HUES48 (cell line): ENCODE measurements at regions not wholly inside any gene's neighbourhood (a gene's known extent, or its start where the extent isn't known, plus 50 kb on each side); places are given as distances from the start of the nearest gene placed in this dataset.

Source experiments
- H3K27ac ChIP-seq: one replicate; pipeline ENCODE4 v1.7.0; 2013; ENCODE audit warnings: low read depth, low read length, inconsistent platforms
- H3K27me3 ChIP-seq: 2 replicates; pipeline ENCODE4 v1.6.1; 2013; ENCODE audit warnings: mild to moderate bottlenecking, low read length; ENCODE audit not compliant: control insufficient read depth, insufficient read depth
- H3K36me3 ChIP-seq: 2 replicates; pipeline ENCODE4 v1.6.1; 2013; ENCODE audit warnings: low read length; ENCODE audit not compliant: control insufficient read depth, insufficient read depth
- H3K4me1 ChIP-seq: 2 replicates; pipeline ENCODE4 v1.6.1; 2013; ENCODE audit warnings: mild to moderate bottlenecking, low read length; ENCODE audit not compliant: control insufficient read depth, insufficient read depth
- H3K4me3 ChIP-seq: 2 replicates; pipeline ENCODE4 v1.5.1; 2013; ENCODE audit warnings: mild to moderate bottlenecking, low read depth, low read length
- H3K9ac ChIP-seq: 2 replicates; pipeline ENCODE4 v1.6.1; 2013; ENCODE audit warnings: mild to moderate bottlenecking, low read depth, low read length, moderate library complexity
- H3K9me3 ChIP-seq: 2 replicates; pipeline ENCODE4 v1.6.1; 2013; ENCODE audit warnings: low read length; ENCODE audit not compliant: control insufficient read depth, insufficient read depth

- H3K36me3 ChIP-seq, result no peaks in the 10 kb centered on the region
- no peak overlapping the region for H3K9ac ChIP-seq
- H3K27me3 ChIP-seq, result no peaks in the 10 kb centered on the region
- H3K4me1 ChIP-seq, result no peaks in the 10 kb centered on the region
- no peak overlapping the region for H3K27ac ChIP-seq
- H3K9me3 ChIP-seq, result no peaks in the 10 kb centered on the region
- H3K4me3 ChIP-seq, result no peak overlapping the region
Measured at GRCh38 chr2:65791404-65791975, 359.1 kb upstream of the SPRED2 start.

- Histone ChIP-seq H3K27ac (no peak overlapping the region), H3K4me1 (no peaks in the 10 kb centered on the region), H3K9me3 (no peaks in the 10 kb centered on the region), H3K36me3 (no peaks in the 10 kb centered on the region), H3K27me3 (no peaks in the 10 kb centered on the region), H3K4me3 (no peak overlapping the region), H3K9ac (no peak overlapping the region)
Measured at GRCh38 chr2:65790676-65790935, 358.2 kb upstream of the SPRED2 start.

GRCh38 chr2:65789923-65790675, 357.7 kb upstream of the SPRED2 start:
- Histone ChIP-seq H3K27me3 (no peaks in the 10 kb centered on the region), H3K9ac (no peak overlapping the region), H3K9me3 (no peaks in the 10 kb centered on the region), H3K36me3 (no peaks in the 10 kb centered on the region), H3K27ac (no peak overlapping the region), H3K4me3 (no peak overlapping the region), H3K4me1 (no peaks in the 10 kb centered on the region)

GRCh38 chr2:65788556-65788955, 356.2 kb upstream of the SPRED2 start:
- no peak overlapping the region for H3K27ac ChIP-seq
- no peaks in the 10 kb centered on the region for H3K4me1 ChIP-seq
- H3K36me3 ChIP-seq, result no peaks in the 10 kb centered on the region
- H3K27me3 ChIP-seq, result no peaks in the 10 kb centered on the region
- H3K9ac ChIP-seq, result no peak overlapping the region
- H3K4me3 ChIP-seq, result no peak overlapping the region
- no peaks in the 10 kb centered on the region for H3K9me3 ChIP-seq

- no peaks in the 10 kb centered on the region for H3K36me3 ChIP-seq
- no peaks in the 10 kb centered on the region for H3K27me3 ChIP-seq
- no peak overlapping the region for H3K4me3 ChIP-seq
- no peak overlapping the region for H3K27ac ChIP-seq
- H3K4me1 ChIP-seq, result no peaks in the 10 kb centered on the region
- H3K9ac ChIP-seq, result no peak overlapping the region
- H3K9me3 ChIP-seq, result no peaks in the 10 kb centered on the region
Measured at GRCh38 chr2:65786765-65787164, 354.4 kb upstream of the SPRED2 start.

GRCh38 chr2:65786007-65786717, 353.8 kb upstream of the SPRED2 start:
- Histone ChIP-seq H3K4me3 (no peak overlapping the region), H3K4me1 (no peaks in the 10 kb centered on the region), H3K36me3 (no peaks in the 10 kb centered on the region), H3K27ac (no peak overlapping the region), H3K27me3 (no peaks in the 10 kb centered on the region), H3K9ac (no peak overlapping the region), H3K9me3 (no peaks in the 10 kb centered on the region)

DNA sequence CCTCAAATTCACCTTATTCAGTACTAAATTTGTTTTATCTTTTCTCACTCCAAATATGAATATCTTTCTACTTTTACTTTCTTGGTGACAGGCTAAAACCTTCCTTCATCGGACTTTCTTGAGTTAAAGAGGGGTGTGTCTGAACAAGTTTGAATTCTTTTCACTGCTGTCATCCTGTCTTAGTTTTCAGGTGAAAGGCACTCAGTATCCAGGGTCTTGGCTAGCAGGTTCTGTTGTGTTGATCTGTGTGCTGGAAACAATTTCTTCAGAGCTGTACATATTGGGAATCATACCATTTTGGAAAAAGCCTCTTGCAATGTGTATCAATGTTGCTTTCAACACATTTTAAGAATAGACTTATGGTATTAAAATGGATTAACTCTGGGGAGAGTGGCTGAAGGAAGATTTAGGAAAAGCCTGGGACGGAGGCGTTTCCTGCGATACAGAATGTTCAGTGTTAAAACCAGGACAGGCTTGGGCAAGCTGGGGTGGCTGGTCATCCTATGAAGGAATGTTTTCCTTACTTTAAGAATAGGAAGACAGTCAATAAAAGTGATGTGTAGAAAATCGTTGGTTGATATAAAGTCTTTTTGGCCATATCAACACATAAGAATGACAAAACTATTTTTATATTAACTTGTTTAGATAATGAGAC, 350.7 kb upstream of the SPRED2 start:
- H3K27ac ChIP-seq, result no peak overlapping the region
- H3K9me3 ChIP-seq, result no peaks in the 10 kb centered on the region
- no peak overlapping the region for H3K4me3 ChIP-seq
- H3K9ac ChIP-seq, result no peak overlapping the region
- H3K4me1 ChIP-seq, result no peaks in the 10 kb centered on the region
- H3K36me3 ChIP-seq, result no peaks in the 10 kb centered on the region
- no peaks in the 10 kb centered on the region for H3K27me3 ChIP-seq

DNA sequence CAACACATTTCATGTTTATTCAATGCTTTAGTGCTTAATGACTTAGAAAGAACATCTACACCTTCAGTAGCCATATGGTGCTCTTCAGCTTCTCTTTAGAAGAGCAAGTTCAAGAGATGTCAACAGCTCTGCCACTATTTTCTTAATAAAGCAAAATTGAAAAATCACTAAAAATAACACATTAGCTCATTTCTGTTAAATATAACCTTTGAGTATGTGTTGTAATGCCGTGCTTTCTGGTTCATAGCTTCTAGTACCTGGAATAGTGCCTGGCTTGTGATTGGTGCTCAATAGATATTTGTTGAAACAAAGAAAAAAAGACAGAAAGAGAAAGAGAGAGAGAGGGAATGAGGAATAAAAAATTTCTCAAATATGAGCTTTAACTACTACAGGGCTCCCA, 349.8 kb upstream of the SPRED2 start:
- no peak overlapping the region for H3K27ac ChIP-seq
- H3K36me3 ChIP-seq, result no peaks in the 10 kb centered on the region
- H3K9me3 ChIP-seq, result no peaks in the 10 kb centered on the region
- H3K4me3 ChIP-seq, result no peak overlapping the region
- H3K4me1 ChIP-seq, result no peaks in the 10 kb centered on the region
- no peaks in the 10 kb centered on the region for H3K27me3 ChIP-seq
- no peak overlapping the region for H3K9ac ChIP-seq

- H3K9ac ChIP-seq, result no peak overlapping the region
- no peaks in the 10 kb centered on the region for H3K36me3 ChIP-seq
- no peak overlapping the region for H3K27ac ChIP-seq
- H3K4me1 ChIP-seq, result no peaks in the 10 kb centered on the region
- H3K27me3 ChIP-seq, result no peaks in the 10 kb centered on the region
- H3K9me3 ChIP-seq, result no peaks in the 10 kb centered on the region
- H3K4me3 ChIP-seq, result no peak overlapping the region
Measured at GRCh38 chr2:65781756-65782155, 349.4 kb upstream of the SPRED2 start.

DNA sequence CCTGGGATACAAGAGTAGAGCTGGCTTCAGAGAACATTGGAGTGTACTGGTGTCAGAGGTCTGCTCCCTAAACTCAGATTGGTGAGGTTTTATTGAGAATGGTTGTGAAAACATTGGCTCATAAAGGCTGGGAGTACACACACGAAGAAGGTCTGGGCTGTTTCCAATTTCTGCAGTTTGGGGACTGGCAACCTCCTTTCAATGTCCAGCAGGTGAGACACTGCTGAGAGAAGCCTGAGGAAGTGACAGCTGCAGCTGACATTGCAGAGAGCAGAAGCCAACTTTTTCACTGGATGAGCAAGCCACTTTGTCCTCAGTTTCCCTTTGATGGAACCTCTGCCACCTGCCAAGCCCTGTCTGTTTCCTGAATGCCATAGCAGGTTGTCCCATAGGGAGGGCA, 346.6 kb upstream of the SPRED2 start:
- no peaks in the 10 kb centered on the region for H3K36me3 ChIP-seq
- H3K4me1 ChIP-seq, result no peaks in the 10 kb centered on the region
- H3K9ac ChIP-seq, result no peak overlapping the region
- no peak overlapping the region for H3K27ac ChIP-seq
- no peaks in the 10 kb centered on the region for H3K27me3 ChIP-seq
- H3K4me3 ChIP-seq, result no peak overlapping the region
- H3K9me3 ChIP-seq, result no peaks in the 10 kb centered on the region

GRCh38 chr2:65778137-65778536, 345.7 kb upstream of the SPRED2 start:
- Histone ChIP-seq H3K9me3 (no peaks in the 10 kb centered on the region), H3K4me1 (no peaks in the 10 kb centered on the region), H3K9ac (no peak overlapping the region), H3K36me3 (no peaks in the 10 kb centered on the region), H3K27ac (no peak overlapping the region), H3K27me3 (no peaks in the 10 kb centered on the region), H3K4me3 (no peak overlapping the region)
